Heart right ventricle (tissue), 16 donors: ENCODE measurements at regions not wholly inside any gene's neighbourhood (a gene's known extent, or its start where the extent isn't known, plus 50 kb on each side); places are given as distances from the start of the nearest gene placed in this dataset.
"Not testable (repeated sequence)": the region's sequence is repeated elsewhere in the genome, so short reads cannot be mapped to it uniquely, and the experiment has no call there.

Experiments used
- ATAC-seq, 8 donors: fragments of 200-7000 bp; cut with Tn5 transposase; one replicate each; pipeline ENCODE4 v1.9.1; 2020; ENCODE audit warnings: mild to moderate bottlenecking in 8 of 8, moderate library complexity in 8 of 8, moderate number of reproducible peaks in 1 of 8
- DNase-seq, 2 donors: peaks; one replicate each; pipeline ENCODE4 v3.0.0-alpha.2; 2020
- H3K27ac ChIP-seq, 10 donors: fragments of 200-600 bp; sonication (generic) in 2 of 10; one replicate each; pipeline versions ENCODE4 v1.5.0 to v1.8.0; 2020 to 2022; ENCODE audit warnings: mild to moderate bottlenecking in 3 of 10
- H3K27me3 ChIP-seq, 7 donors: fragments of 200-600 bp; one replicate each; pipeline ENCODE4 v1.8.0; 2021 to 2022; ENCODE audit warnings: mild to moderate bottlenecking in 2 of 7
- H3K36me3 ChIP-seq, 9 donors: fragments of 200-600 bp; sonication (generic) in 1 of 9; one replicate each; pipeline versions ENCODE4 v1.5.0 to v1.8.0; 2020 to 2022; ENCODE audit warnings: mild to moderate bottlenecking in 2 of 9
- H3K4me1 ChIP-seq, 9 donors: fragments of 200-600 bp; sonication (generic) in 1 of 9; one replicate each; pipeline versions ENCODE4 v1.5.0 to v1.8.0; 2020 to 2022; ENCODE audit warnings: mild to moderate bottlenecking in 4 of 9
- H3K4me3 ChIP-seq, 10 donors: fragments of 200-600 bp; sonication (generic) in 2 of 10; one replicate each; pipeline versions ENCODE4 v1.5.0 to v1.8.0; 2020 to 2022; ENCODE audit warnings: mild to moderate bottlenecking in 7 of 10, moderate library complexity in 2 of 10
- H3K9me3 ChIP-seq, 11 donors: fragments of 200-600 bp in 10 of 11; sonication (generic) in 2 of 11; one replicate each; pipeline versions ENCODE4 v1.5.0 to v1.8.0; 2013 to 2022; ENCODE audit warnings: mild to moderate bottlenecking in 2 of 11, control low read depth in 1 of 11, moderate library complexity in 1 of 11
- CTCF ChIP-seq, 9 donors: fragments of 200-600 bp; sonication (generic) in 2 of 9; IDR thresholded peaks; one replicate each; pipeline versions ENCODE4 v1.5.0 to v1.8.0; 2021 to 2022; ENCODE audit warnings: antibody characterized with exemption in 9 of 9, mild to moderate bottlenecking in 5 of 9, moderate library complexity in 1 of 9
- WGBS, 2 donors: extraction: QIAGEN DNeasy Blood & Tissue Kit; methylation state at CpG; one replicate each; pipeline ENCODE4 v1.1.7; 2013; ENCODE audit warnings: inconsistent platforms in 1 of 2; 5-methylcytosine and 5-hydroxymethylcytosine counted together
- intact Hi-C, 10 donors: fragments of 100-400 bp; cut with DNase I; formaldehyde crosslinking; loops; one replicate each; pipeline versions ENCODE4 v1.11.1 to v1.14.2; 2022
- donor health status: Arrhythmogenic right ventricular cardiomyopathy.
- donor health status: ischemic (EF 13 %, LVEDD 7.1; RV severe dilation, severe dysfunction).
- donor health status: healthy with polysubstance abuse.
- donor health status: DM: no; HTN: yes; CAD: no.
- donor health status: DM: no; HTN: no; CAD: no.
- donor health status: ischemic (EF 25% LVEDD 6.9; RV normal size, moderate dysfunction).
- donor health status: ischemic (EF 25% LVEDD 5.7; RV mildly dilated, moderate dysfunction).
- donor health status: healthy.
- donor health status: DM: yes; HTN: yes; CAD: no.
- donor health status: Ischemic cardiomyopathy.
- donor health status: ischemic (EF 35%, LVEDD 5.7; RV mildly dilated, moderate dysfunction).
- donor health status: nonischemic (EF 11% LVEDD 7.7; RV severe dilation, severe dysfunction).
- donor health status: DM: yes; HTN: yes; CAD: no.
- donor health status: PGD.
- donor health status: ischemic (EF 29% LVEDD 5.4; RV normal size, mild dysfunction).
- donor health status: nonischemic (EF 23%, LVEDD 6.1; RV moderate dilation, normal function).

- Histone ChIP-seq H3K4me1 (no peaks in the 10 kb centered on the region), H3K27ac (no peak overlapping the region), H3K4me3 (no peak overlapping the region), H3K36me3 (no peaks in the 10 kb centered on the region), H3K9me3 (peaks cover 0 to 28% (median 0%) of the 10 kb centered on the region in 11 donors), H3K27me3 (no peaks in the 10 kb centered on the region)
- 90 to 91% methylated on average over 6 of the region's 6 CpGs for WGBS, 2 donors
- intact Hi-C loops = no loop called here
- no peak for TF ChIP-seq CTCF (IDR thresholded peaks at IDR 0.05)
- DNase-seq = no peak
- ATAC-seq = no peak
These were observed 291.6 kb upstream of the CNTN5 start for GRCh38 chr11:98729118-98729517.

- Histone ChIP-seq H3K9me3 (peaks cover 0 to 11% (median 0%) of the 10 kb centered on the region in 11 donors), H3K4me1 (no peaks in the 10 kb centered on the region), H3K36me3 (no peaks in the 10 kb centered on the region), H3K27me3 (no peaks in the 10 kb centered on the region), H3K27ac (no peak overlapping the region), H3K4me3 (no peak overlapping the region)
- DNase-seq (no peak), ATAC-seq (no peak)
- 68 to 91% methylated on average over 1 of the region's 1 CpG for WGBS, 2 donors
- intact Hi-C loops = no loop called here
- TF ChIP-seq CTCF (IDR thresholded peaks at IDR 0.05) = no peak
These were observed 287.8 kb upstream of the CNTN5 start for GRCh38 chr11:98732947-98733346.

GRCh38 chr11:98733378-98733777, 287.4 kb upstream of the CNTN5 start:
- H3K27me3 ChIP-seq, DNase-seq, H3K4me1 ChIP-seq, H3K36me3 ChIP-seq, H3K9me3 ChIP-seq, H3K4me3 ChIP-seq, H3K27ac ChIP-seq, ATAC-seq, intact Hi-C loops: not testable (repeated sequence)
- 57 to 71% methylated on average over 5 of the region's 5 CpGs for WGBS, 2 donors

- Histone ChIP-seq H3K27me3 (no peaks in the 10 kb centered on the region), H3K27ac (no peak overlapping the region), H3K4me1 (no peaks in the 10 kb centered on the region), H3K4me3 (no peak overlapping the region), H3K36me3 (no peaks in the 10 kb centered on the region), H3K9me3 (no peaks in the 10 kb centered on the region)
- no peak for TF ChIP-seq CTCF (IDR thresholded peaks at IDR 0.05)
- ATAC-seq (no peak), DNase-seq (no peak)
- intact Hi-C loops = no loop called here
These were observed 286.1 kb upstream of the CNTN5 start for GRCh38 chr11:98734686-98735085.

- Histone ChIP-seq H3K36me3 (no peaks in the 10 kb centered on the region), H3K27ac (no peak overlapping the region), H3K9me3 (no peaks in the 10 kb centered on the region), H3K27me3 (no peaks in the 10 kb centered on the region), H3K4me1 (no peaks in the 10 kb centered on the region), H3K4me3 (no peak overlapping the region)
- no peak for ATAC-seq
- DNase-seq = no peak
- intact Hi-C loops = no loop called here
- TF ChIP-seq CTCF (IDR thresholded peaks at IDR 0.05) = no peak
- 64 to 69% methylated on average over 7 of the region's 7 CpGs for WGBS, 2 donors
These were observed 283.9 kb upstream of the CNTN5 start for GRCh38 chr11:98736833-98737232.
